ENCODE measurements at regions not wholly inside any gene's neighbourhood (a gene's known extent, or its start where the extent isn't known, plus 50 kb on each side); places are given as distances from the start of the nearest gene placed in this dataset.

- ChIA-PET POLR2A (no interaction called here), CTCF (no interaction called here)
- DNase-seq (ENCODE audit: low read depth, low spot score), result no peak
- H3K4me3 ChIP-seq (ENCODE audit: low read depth, low read length), result no peak overlapping the region
- TF ChIP-seq, protein P1, sequence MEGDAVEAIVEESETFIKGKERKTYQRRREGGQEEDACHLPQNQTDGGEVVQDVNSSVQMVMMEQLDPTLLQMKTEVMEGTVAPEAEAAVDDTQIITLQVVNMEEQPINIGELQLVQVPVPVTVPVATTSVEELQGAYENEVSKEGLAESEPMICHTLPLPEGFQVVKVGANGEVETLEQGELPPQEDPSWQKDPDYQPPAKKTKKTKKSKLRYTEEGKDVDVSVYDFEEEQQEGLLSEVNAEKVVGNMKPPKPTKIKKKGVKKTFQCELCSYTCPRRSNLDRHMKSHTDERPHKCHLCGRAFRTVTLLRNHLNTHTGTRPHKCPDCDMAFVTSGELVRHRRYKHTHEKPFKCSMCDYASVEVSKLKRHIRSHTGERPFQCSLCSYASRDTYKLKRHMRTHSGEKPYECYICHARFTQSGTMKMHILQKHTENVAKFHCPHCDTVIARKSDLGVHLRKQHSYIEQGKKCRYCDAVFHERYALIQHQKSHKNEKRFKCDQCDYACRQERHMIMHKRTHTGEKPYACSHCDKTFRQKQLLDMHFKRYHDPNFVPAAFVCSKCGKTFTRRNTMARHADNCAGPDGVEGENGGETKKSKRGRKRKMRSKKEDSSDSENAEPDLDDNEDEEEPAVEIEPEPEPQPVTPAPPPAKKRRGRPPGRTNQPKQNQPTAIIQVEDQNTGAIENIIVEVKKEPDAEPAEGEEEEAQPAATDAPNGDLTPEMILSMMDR (IDR thresholded peaks at IDR 0.05; ENCODE audit: insufficient read depth, low read length, missing control alignments), result no peak
These were observed 962.3 kb upstream of the NXPH2 start for GRCh38 chr2:139742216-139743172.

DNA sequence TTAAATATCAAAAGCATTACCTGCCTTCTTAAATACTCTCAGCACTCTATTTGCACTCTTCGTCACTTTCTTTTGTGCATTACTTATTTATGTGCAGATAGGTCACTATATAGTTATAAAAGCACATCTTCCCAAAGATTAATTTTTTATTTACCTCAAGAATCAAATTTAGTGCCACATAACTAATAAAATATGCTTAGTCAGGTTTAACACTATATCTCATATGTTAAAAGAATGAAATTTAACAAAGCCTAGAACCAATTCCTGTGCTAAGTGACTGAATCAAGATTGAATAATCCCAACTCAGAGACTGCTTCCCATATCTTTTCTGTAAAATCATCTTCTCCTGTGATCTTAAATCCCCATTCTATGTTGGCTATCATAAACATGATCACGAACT lies 957.5 kb upstream of the NXPH2 start:
- H3K4me3 ChIP-seq (ENCODE audit: low read depth, low read length), result no peak overlapping the region
- DNase-seq (ENCODE audit: low read depth, low spot score), result no peak
- TF ChIP-seq, protein P1 (IDR thresholded peaks at IDR 0.05; ENCODE audit: insufficient read depth, low read length, missing control alignments), result no peak
- POLR2A ChIA-PET, result no interaction called here
- CTCF ChIA-PET, result no interaction called here

- no peak overlapping the region for H3K4me3 ChIP-seq (ENCODE audit: low read depth, low read length)
- ChIA-PET CTCF (no interaction called here), POLR2A (no interaction called here)
- TF ChIP-seq, protein P1 (IDR thresholded peaks at IDR 0.05; ENCODE audit: insufficient read depth, low read length, missing control alignments), result no peak
- no peak for DNase-seq (ENCODE audit: low read depth, low spot score)
These were observed 950.0 kb upstream of the NXPH2 start for GRCh38 chr2:139730197-139730596.

GRCh38 chr2:139721411-139721995 lies 941.3 kb upstream of the NXPH2 start:
- H3K4me3 ChIP-seq (ENCODE audit: low read depth, low read length), result no peak overlapping the region
- TF ChIP-seq, protein P1 (IDR thresholded peaks at IDR 0.05; ENCODE audit: insufficient read depth, low read length, missing control alignments), result no peak
- ChIA-PET POLR2A (no interaction called here), CTCF (no interaction called here)
- DNase-seq (ENCODE audit: low read depth, low spot score), result no peak

DNA sequence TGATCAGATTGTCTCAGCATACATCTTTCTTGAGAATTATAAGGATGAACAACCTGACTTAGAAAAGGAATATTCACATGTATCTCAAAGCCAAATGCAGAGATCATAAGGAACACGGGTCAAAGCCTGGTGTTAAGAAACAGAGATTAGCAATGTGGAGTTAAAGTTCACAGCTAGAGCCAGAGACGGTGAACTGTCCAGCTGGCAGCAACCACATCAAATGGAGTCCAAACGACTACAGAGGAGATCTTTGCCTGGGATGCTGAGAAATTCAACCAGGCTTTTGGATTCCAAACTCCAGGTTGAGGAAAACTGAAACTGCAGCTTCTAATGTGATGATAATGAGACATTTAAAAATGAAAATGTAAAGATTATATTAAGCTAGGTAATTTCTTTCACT lies 939.9 kb upstream of the NXPH2 start:
- TF ChIP-seq, protein P1 (IDR thresholded peaks at IDR 0.05; ENCODE audit: insufficient read depth, low read length, missing control alignments), result no peak
- CTCF ChIA-PET, result interaction anchor here (0.6 kb wide), 1 partner anchor 1218 kb away, joined by 3 read pairs; no protein-coding TSS in a partner anchor
- POLR2A ChIA-PET, result no interaction called here
- DNase-seq (ENCODE audit: low read depth, low spot score), result no peak
- no peak overlapping the region for H3K4me3 ChIP-seq (ENCODE audit: low read depth, low read length)

- DNase-seq (ENCODE audit: low read depth, low spot score), result no peak
- CTCF ChIA-PET, result no interaction called here
- TF ChIP-seq, protein P1 (IDR thresholded peaks at IDR 0.05; ENCODE audit: insufficient read depth, low read length, missing control alignments), result no peak
- H3K4me3 ChIP-seq (ENCODE audit: low read depth, low read length), result no peak overlapping the region
- POLR2A ChIA-PET, result no interaction called here
These were observed 924.4 kb upstream of the NXPH2 start for GRCh38 chr2:139704606-139705005.

Data from AG04449 (cell line).